ENCODE measurements at regions not wholly inside any gene's neighbourhood (a gene's known extent, or its start where the extent isn't known, plus 50 kb on each side); places are given as distances from the start of the nearest gene placed in this dataset.

- H3K4me3 ChIP-seq (ENCODE audit: low read length), result no peak overlapping the region
- no peak for DNase-seq
- no peaks in the 10 kb centered on the region for H3K4me1 ChIP-seq (ENCODE audit: control insufficient read depth, insufficient read depth, low read length)
- no peaks in the 10 kb centered on the region for H3K9me3 ChIP-seq (replicated peaks; ENCODE audit: control insufficient read depth, low read depth, low read length)
- no peaks in the 10 kb centered on the region for H3K27me3 ChIP-seq (ENCODE audit: control insufficient read depth, insufficient read depth, low read length)
- H3K27ac ChIP-seq (ENCODE audit: low read length), result peak overlapping the region; percentile 44
- 63% methylated on average over 1 of the region's 2 CpGs for WGBS (ENCODE audit: insufficient coverage)
- H3K36me3 ChIP-seq (ENCODE audit: control insufficient read depth, insufficient read depth, low read length), result no peaks in the 10 kb centered on the region
Measured at GRCh38 chr4:156241896-156242295, 288.2 kb upstream of the CTSO start.

GRCh38 chr4:156238171-156238570 is 284.5 kb upstream of the CTSO start:
- DNase-seq, result no peak
- Histone ChIP-seq H3K9me3 (replicated peaks; ENCODE audit: control insufficient read depth, low read depth, low read length) (no peaks in the 10 kb centered on the region), H3K4me1 (ENCODE audit: control insufficient read depth, insufficient read depth, low read length) (no peaks in the 10 kb centered on the region), H3K27ac (ENCODE audit: low read length) (no peak overlapping the region), H3K4me3 (ENCODE audit: low read length) (no peak overlapping the region), H3K36me3 (ENCODE audit: control insufficient read depth, insufficient read depth, low read length) (no peaks in the 10 kb centered on the region), H3K27me3 (ENCODE audit: control insufficient read depth, insufficient read depth, low read length) (no peaks in the 10 kb centered on the region)
- no CpG with 5 or more reads among the region's 3 CpGs for WGBS (ENCODE audit: insufficient coverage)

DNA sequence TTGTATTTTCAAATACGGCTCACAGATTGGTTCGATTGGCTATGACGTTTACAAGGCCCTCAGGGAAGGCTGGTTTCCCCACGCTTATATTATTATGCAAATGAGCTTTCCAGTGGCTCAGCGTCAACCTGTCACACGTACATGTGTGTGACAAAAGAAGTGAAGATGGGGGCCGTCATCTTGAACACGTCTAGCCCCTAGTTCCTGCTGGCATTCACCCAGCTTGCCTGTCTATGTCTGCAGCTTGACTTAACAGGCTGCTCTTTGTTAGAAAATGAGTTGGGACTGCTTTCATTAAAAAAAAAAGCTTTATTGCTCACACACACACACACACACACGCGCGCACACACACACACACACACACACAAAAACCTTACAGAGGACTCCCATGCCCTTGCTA is 283.6 kb upstream of the CTSO start:
- Histone ChIP-seq H3K36me3 (ENCODE audit: control insufficient read depth, insufficient read depth, low read length) (no peaks in the 10 kb centered on the region), H3K27ac (ENCODE audit: low read length) (no peak overlapping the region), H3K9me3 (replicated peaks; ENCODE audit: control insufficient read depth, low read depth, low read length) (no peaks in the 10 kb centered on the region), H3K4me1 (ENCODE audit: control insufficient read depth, insufficient read depth, low read length) (no peaks in the 10 kb centered on the region), H3K4me3 (ENCODE audit: low read length) (no peak overlapping the region), H3K27me3 (ENCODE audit: control insufficient read depth, insufficient read depth, low read length) (no peaks in the 10 kb centered on the region)
- DNase-seq, result no peak
- WGBS (ENCODE audit: insufficient coverage), result 85% methylated on average over 3 of the region's 11 CpGs

DNA sequence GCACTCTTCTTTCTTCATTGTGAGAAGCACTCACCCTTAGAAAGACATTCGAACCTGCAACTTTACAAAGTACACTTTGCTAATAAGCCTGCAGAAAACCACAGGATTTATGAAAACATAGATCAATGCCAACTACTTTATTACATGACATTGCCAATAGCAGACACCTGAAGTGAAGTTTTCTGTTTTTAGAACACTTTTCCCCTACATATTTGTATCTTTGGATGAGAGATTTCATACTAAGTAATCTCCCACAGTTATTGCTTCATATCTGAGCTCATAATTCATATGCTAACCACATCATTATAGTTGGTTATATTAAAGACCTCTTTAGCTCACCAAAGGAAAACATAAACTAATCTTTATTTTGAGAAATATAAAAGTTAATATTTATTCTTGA is 276.5 kb upstream of the CTSO start:
- H3K27me3 ChIP-seq (ENCODE audit: control insufficient read depth, insufficient read depth, low read length), result no peaks in the 10 kb centered on the region
- no CpG with 5 or more reads among the region's 1 CpG for WGBS (ENCODE audit: insufficient coverage)
- H3K4me3 ChIP-seq (ENCODE audit: low read length), result no peak overlapping the region
- DNase-seq, result no peak
- H3K9me3 ChIP-seq (replicated peaks; ENCODE audit: control insufficient read depth, low read depth, low read length), result no peaks in the 10 kb centered on the region
- no peaks in the 10 kb centered on the region for H3K36me3 ChIP-seq (ENCODE audit: control insufficient read depth, insufficient read depth, low read length)
- no peaks in the 10 kb centered on the region for H3K4me1 ChIP-seq (ENCODE audit: control insufficient read depth, insufficient read depth, low read length)
- no peak overlapping the region for H3K27ac ChIP-seq (ENCODE audit: low read length)

DNA sequence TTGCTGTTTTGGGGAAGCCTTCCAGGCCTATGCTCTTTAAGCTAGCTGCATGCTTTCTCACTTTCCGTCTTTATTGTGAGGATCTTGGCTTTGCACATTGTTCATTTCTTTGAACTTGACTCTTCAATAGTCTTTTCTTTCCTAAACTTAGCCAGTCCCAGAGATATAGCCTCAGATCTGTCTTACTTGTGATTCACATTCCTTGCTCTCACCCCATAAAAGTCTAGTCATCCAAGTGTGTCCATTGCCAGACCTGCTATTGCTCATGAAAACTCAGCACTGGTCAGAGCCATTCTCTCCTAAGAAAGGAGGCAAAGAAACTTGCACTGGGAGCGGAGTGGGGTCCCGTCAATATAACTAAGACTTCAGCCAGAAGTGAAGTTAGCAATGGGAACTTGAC is 275.0 kb upstream of the CTSO start:
- 57% methylated on average over 1 of the region's 3 CpGs for WGBS (ENCODE audit: insufficient coverage)

GRCh38 chr4:156227321-156227720 is 273.7 kb upstream of the CTSO start:
- DNase-seq, result no peak
- Histone ChIP-seq H3K9me3 (replicated peaks; ENCODE audit: control insufficient read depth, low read depth, low read length) (no peaks in the 10 kb centered on the region), H3K27ac (ENCODE audit: low read length) (no peak overlapping the region), H3K27me3 (ENCODE audit: control insufficient read depth, insufficient read depth, low read length) (no peaks in the 10 kb centered on the region), H3K4me3 (ENCODE audit: low read length) (no peak overlapping the region), H3K36me3 (ENCODE audit: control insufficient read depth, insufficient read depth, low read length) (no peaks in the 10 kb centered on the region), H3K4me1 (ENCODE audit: control insufficient read depth, insufficient read depth, low read length) (no peaks in the 10 kb centered on the region)

More for the DNA sequence above, 275.0 kb upstream of the CTSO start:
- H3K27me3 ChIP-seq (ENCODE audit: control insufficient read depth, insufficient read depth, low read length), result no peaks in the 10 kb centered on the region
- no peak overlapping the region for H3K4me3 ChIP-seq (ENCODE audit: low read length)
- DNase-seq, result no peak
- no peaks in the 10 kb centered on the region for H3K4me1 ChIP-seq (ENCODE audit: control insufficient read depth, insufficient read depth, low read length)
- H3K36me3 ChIP-seq (ENCODE audit: control insufficient read depth, insufficient read depth, low read length), result no peaks in the 10 kb centered on the region
- no peaks in the 10 kb centered on the region for H3K9me3 ChIP-seq (replicated peaks; ENCODE audit: control insufficient read depth, low read depth, low read length)
- H3K27ac ChIP-seq (ENCODE audit: low read length), result no peak overlapping the region

GRCh38 chr4:156223985-156224384 is 270.3 kb upstream of the CTSO start:
- no peaks in the 10 kb centered on the region for H3K36me3 ChIP-seq (ENCODE audit: control insufficient read depth, insufficient read depth, low read length)
- H3K9me3 ChIP-seq (replicated peaks; ENCODE audit: control insufficient read depth, low read depth, low read length), result peaks cover 2% of the 10 kb centered on the region
- no peak overlapping the region for H3K27ac ChIP-seq (ENCODE audit: low read length)
- no peak overlapping the region for H3K4me3 ChIP-seq (ENCODE audit: low read length)
- DNase-seq, result peak; percentile 16
- H3K27me3 ChIP-seq (ENCODE audit: control insufficient read depth, insufficient read depth, low read length), result no peaks in the 10 kb centered on the region
- no CpG with 5 or more reads among the region's 2 CpGs for WGBS (ENCODE audit: insufficient coverage)
- H3K4me1 ChIP-seq (ENCODE audit: control insufficient read depth, insufficient read depth, low read length), result no peaks in the 10 kb centered on the region

GRCh38 chr4:156217236-156217635 is 263.6 kb upstream of the CTSO start:
- Histone ChIP-seq H3K27ac (ENCODE audit: low read length) (no peak overlapping the region), H3K4me3 (ENCODE audit: low read length) (no peak overlapping the region), H3K4me1 (ENCODE audit: control insufficient read depth, insufficient read depth, low read length) (no peaks in the 10 kb centered on the region), H3K36me3 (ENCODE audit: control insufficient read depth, insufficient read depth, low read length) (no peaks in the 10 kb centered on the region), H3K9me3 (replicated peaks; ENCODE audit: control insufficient read depth, low read depth, low read length) (peaks cover 9% of the 10 kb centered on the region), H3K27me3 (ENCODE audit: control insufficient read depth, insufficient read depth, low read length) (no peaks in the 10 kb centered on the region)
- WGBS (ENCODE audit: insufficient coverage), result no CpG with 5 or more reads among the region's 1 CpG
- DNase-seq, result peak; percentile 63

DNA sequence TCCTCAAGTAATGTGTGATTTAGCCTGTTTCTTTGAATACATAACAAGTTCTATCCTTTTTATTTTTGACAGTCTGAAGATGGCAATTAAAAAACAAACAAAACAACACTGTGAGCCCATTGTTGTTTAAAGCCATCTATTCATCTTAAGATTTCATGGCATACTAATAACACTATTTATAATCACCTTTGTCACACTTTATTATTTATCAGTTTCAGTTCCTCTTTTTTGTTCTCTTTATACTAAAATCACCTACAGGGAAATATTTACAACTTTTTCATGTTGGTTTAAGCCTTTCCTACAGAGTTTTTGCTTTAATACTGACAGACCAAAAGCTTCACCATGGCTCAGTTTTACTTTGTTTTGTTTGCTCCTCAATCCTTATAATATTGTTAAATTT is 247.4 kb upstream of the CTSO start:
- Histone ChIP-seq H3K27ac (ENCODE audit: low read length) (no peak overlapping the region), H3K4me3 (ENCODE audit: low read length) (no peak overlapping the region)

DNA sequence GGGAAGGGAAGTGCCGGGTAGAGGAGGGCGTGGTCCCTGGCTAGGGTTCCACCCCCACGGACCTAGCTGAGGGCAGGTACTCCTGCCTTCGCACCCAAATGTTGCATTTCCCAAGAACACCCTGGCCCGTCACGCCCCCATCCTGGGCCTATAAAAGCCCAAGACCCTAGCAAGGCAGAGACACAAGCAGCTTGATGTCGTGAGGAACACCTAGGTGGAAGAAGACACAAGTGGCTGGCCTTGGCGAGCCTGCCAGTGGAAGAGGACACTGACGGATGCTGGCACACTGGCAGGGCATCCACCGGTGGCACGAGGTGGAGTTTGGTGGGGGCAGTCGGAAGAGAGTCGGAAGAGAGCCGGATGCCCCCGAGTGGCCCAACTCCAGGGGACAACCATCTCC is 244.8 kb upstream of the CTSO start:
- H3K4me1 ChIP-seq (ENCODE audit: control insufficient read depth, insufficient read depth, low read length), result peaks cover 10% of the 10 kb centered on the region
- H3K9me3 ChIP-seq (replicated peaks; ENCODE audit: control insufficient read depth, low read depth, low read length), result peaks cover 2% of the 10 kb centered on the region
- H3K27me3 ChIP-seq (ENCODE audit: control insufficient read depth, insufficient read depth, low read length), result no peaks in the 10 kb centered on the region
- no peak overlapping the region for H3K4me3 ChIP-seq (ENCODE audit: low read length)
- H3K36me3 ChIP-seq (ENCODE audit: control insufficient read depth, insufficient read depth, low read length), result no peaks in the 10 kb centered on the region
- H3K27ac ChIP-seq (ENCODE audit: low read length), result no peak overlapping the region
- DNase-seq, result no peak
- WGBS (ENCODE audit: insufficient coverage), result 91% methylated on average over 13 of the region's 15 CpGs

More for the DNA sequence above, 247.4 kb upstream of the CTSO start:
- Histone ChIP-seq H3K9me3 (replicated peaks; ENCODE audit: control insufficient read depth, low read depth, low read length) (peaks cover 2% of the 10 kb centered on the region), H3K27me3 (ENCODE audit: control insufficient read depth, insufficient read depth, low read length) (no peaks in the 10 kb centered on the region), H3K4me1 (ENCODE audit: control insufficient read depth, insufficient read depth, low read length) (peaks cover 3% of the 10 kb centered on the region), H3K36me3 (ENCODE audit: control insufficient read depth, insufficient read depth, low read length) (no peaks in the 10 kb centered on the region)
- no peak for DNase-seq

DNA sequence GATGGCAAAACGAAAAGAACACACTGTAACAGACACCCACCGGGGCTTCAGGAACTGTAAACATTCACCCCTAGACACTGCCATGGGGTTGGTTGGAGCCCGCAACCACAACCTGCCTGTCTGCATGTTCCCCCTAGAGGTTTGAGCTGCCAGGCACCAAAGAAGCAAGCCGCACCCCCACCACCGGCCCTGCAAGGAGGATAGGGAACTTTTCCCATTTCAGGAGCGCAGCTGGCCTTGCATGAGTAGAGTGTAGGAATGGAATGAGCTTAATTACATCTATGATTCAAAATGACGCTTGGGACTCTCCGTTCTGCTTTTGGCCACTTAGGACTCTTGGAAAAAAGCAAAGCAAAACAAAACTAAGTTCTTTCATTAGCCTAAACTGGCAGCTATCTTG is 243.6 kb upstream of the CTSO start:
- Histone ChIP-seq H3K36me3 (ENCODE audit: control insufficient read depth, insufficient read depth, low read length) (no peaks in the 10 kb centered on the region), H3K4me3 (ENCODE audit: low read length) (no peak overlapping the region), H3K27me3 (ENCODE audit: control insufficient read depth, insufficient read depth, low read length) (no peaks in the 10 kb centered on the region), H3K9me3 (replicated peaks; ENCODE audit: control insufficient read depth, low read depth, low read length) (peaks cover 2% of the 10 kb centered on the region), H3K27ac (ENCODE audit: low read length) (no peak overlapping the region), H3K4me1 (ENCODE audit: control insufficient read depth, insufficient read depth, low read length) (peaks cover 14% of the 10 kb centered on the region)
- DNase-seq, result peak; percentile 4
- 88% methylated on average over 3 of the region's 8 CpGs for WGBS (ENCODE audit: insufficient coverage)

Data from muscle of leg (tissue), 3 donors.